Kidney tubule cell (primary cell): ENCODE measurements at regions not wholly inside any gene's neighbourhood (a gene's known extent, or its start where the extent isn't known, plus 50 kb on each side); places are given as distances from the start of the nearest gene placed in this dataset.
A peak's percentile ranks its signal among the peaks of the same experiment; 100 is the strongest.

Source experiments
- DNase-seq: peaks from one replicate; pipeline ENCODE4 v3.0.0-alpha.2; 2018; ENCODE audit warnings: low spot score

DNA sequence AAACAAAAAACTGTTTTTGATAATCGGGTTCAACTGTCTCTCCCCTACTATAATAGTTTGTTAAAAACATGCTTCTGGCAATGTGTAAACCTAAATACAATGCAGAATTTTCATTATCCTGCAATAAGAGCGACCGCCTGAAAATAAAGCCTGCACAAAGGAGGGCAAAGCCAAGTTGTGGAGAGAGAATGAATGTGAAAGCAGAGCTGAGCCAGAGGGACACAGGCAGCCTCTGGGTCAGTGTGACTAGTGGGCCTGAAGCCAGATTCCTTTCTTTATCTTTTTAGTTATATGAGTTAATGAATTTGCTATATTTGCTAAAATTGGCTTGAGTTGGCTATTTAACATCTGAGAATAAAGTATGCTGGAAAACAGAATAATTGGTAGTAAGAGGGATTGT, 615.2 kb downstream of the PLA2G4A start:
- DNase-seq: no peak

DNA sequence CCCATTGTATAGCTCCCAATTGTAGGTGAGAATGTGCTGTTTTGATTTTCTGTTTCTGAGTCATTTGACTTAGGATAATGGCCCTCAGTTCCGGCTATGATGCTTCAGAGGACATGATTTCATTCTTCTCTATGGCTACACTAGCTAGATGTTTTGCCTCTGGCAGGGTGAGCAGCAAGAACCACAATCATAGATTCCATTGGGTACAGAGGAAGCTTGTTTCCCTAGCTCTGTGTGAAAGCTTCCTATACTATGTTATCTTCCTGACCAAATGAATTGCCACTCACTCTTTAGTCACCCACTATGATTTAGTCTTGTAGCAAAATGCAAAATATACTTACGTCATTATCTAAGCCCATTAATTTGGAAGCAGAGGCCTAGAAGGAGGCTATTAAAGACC, 616.3 kb downstream of the PLA2G4A start:
- no peak for DNase-seq

DNA sequence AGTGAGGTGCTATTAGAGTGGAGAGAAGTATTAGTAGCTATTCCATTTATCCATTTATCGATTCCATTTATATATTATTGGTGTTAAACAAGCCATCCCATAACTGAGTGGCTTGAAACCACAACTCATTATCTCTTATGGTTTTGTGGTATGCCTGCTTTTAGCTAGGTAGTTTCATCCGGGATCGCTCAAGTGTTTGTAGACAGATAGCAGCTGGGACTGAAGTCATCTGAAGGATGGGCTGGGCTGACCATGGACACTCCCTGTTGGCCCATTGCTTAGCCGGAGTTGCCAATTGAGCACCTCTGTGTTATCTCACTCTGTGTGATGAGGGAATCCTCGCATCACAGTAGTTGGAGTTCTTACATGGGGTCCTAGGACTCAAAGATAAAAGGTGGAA, 622.5 kb downstream of the PLA2G4A start:
- no peak for DNase-seq

DNA sequence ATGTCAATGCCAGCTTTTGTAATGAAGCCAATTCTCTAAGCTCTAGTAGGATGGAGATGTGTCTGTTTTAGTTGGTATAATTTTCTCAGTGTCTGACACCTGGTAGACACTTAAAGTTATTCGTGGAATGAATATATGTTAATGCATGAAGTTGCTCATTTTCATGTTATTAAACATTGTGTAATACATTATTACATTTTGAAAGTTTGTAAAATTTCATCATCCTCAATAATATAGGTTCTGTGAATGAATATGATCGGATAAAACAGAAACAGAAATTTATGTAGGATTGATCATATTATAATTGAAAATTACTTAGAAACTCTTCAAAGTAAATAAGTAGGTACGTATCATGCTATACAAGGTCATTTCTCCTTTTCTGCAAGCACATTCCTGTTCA, 625.3 kb downstream of the PLA2G4A start:
- DNase-seq: no peak

DNA sequence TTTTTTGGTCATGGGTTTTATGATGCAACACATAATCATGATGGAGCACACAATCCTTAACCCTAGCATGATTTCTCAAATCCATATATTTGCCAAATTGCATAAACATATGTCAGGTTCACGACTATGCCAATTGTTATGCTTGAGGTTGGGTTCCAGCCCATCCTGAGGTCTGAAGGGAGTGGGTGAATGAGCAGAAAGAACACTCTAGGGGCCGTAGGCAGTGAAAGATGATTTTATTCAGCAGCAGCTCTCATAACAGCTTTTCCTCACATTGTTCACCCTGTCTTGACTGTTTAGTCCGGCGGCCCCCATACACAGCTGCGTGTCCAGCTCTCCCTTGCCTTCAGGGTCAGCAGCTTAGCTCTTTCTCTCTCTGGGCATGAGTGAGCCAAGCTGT, 627.7 kb downstream of the PLA2G4A start:
- no peak for DNase-seq

DNA sequence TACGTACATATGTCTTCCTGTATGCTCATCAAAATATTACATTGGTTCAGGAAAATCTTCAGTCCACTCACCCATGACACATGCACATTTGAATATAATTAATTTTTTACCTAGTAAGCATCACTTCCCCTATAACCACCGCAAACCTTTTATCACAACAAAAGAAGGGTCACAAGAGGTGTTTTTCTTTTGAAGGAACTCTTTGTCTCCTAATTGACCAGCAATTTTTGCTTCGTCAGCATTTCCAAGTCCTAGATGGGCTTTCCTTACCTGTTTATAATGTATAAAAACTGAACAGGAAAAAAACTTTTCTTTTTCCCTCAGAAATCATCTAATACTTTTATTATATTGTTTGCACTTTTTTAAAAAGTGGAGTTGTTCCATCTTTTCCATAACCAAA, 631.3 kb downstream of the PLA2G4A start:
- DNase-seq: no peak

DNA sequence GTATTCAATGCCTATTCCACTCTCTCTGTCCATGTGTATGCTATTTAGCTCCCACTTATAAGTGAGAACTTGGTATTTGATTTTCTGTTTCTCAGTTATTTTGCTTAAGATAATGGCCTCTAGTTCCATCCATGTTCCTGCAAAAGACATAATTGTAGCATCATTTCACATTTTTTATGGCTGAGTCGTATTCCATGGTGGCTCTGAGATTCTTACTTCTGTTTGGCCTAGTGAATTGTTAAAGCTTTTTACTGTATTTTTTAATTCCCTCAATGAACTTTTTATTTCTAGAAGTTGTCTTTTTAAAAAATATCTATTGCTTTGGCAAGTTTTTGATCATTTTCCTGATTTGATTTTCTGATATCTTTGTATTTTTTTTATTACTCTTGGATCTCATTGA, 635.6 kb downstream of the PLA2G4A start:
- DNase-seq: no peak

DNA sequence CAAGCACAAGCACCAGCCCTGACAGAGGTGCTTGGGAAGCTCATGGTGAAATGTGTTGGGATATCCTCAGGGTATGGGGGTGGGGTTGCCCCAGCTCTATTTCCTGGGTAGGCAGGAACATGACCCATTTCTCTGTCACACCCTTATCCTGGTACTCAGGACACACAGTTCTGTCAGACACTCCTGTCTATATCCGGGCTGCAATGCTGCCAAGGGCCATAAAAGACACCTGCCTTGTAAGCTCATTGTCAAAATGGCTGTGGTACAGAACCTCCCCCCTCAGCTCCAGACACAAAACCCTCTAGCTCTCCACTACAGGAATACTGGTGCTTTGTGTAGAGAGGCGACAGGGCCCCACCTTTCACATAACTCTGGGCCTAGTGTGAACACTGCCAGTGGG, 636.7 kb downstream of the PLA2G4A start:
- no peak for DNase-seq

DNA sequence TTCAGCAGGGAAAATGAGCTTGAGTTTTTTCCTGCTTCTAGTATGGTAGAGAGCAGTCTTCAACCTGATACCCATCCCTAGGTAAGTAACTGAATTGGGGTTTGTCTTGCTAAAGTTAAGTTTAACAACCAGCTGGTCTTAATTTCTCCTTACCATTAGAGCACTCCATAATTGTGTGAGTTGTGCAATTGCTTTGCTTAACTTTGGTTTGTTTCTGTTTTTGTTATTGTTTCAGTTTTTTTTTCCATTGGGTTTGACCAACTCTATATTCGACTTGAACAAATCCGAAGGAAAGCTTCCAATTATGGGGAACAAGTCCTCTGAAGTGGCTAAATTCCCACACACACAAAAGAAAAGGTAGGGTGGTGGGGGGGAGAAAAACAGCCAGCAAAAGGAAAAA, 641.1 kb downstream of the PLA2G4A start:
- DNase-seq: no peak

DNA sequence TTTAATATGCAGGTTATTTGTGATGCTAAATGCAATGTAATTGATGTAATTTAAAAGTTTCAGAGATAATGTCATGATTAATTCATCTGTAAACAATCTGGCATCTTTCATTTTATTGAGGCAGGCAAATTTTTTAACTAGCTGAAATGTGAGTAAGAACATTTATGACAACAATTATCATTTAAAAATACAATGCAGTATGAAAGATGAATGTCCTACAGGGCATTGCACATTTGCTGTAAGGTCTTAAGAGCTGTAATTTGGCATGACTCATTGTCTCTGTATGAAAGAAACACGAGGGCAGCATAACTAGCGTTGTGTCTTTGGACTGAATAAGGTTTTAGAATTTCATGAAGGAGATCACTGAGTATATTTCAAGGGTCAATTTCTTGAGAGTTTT, 642.8 kb downstream of the PLA2G4A start:
- no peak for DNase-seq

DNA sequence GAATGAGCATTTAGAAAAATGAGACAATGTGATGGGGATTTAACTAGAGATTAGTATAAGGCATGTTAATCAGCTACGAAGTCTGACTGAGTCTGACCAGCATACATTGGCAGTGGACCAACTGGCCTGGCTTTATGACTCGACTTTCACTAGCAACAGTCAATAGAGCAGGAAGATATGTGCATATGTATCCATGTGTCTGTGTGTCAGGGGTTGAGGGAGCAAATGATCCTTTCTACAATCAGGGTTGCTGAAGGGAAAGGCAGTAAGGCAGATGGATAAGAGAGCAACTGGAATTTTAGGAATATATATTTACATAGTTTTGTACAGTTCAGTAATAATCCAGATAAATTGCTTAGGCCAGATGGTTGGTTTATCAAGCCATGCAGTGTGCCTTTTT, 645.6 kb downstream of the PLA2G4A start:
- DNase-seq: peak; percentile 53

DNA sequence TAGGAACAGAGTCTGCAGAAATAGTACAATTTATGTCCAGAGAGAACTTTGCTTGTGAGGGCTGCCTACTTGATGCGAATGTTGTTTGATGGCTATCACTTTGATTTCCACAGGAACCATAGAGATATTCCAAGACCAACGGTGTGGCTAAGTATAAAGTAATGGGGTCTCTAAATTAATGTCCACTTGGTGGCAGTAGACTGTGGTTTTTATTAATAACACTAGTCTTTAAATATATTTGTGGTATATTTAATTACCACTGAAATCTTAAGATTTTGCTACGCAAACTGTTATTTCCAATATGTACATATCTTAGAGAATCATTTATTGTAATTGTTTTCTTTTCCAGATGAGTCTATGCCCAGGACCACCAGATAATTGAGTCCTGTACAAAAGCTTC, 647.9 kb downstream of the PLA2G4A start:
- DNase-seq: no peak

DNA sequence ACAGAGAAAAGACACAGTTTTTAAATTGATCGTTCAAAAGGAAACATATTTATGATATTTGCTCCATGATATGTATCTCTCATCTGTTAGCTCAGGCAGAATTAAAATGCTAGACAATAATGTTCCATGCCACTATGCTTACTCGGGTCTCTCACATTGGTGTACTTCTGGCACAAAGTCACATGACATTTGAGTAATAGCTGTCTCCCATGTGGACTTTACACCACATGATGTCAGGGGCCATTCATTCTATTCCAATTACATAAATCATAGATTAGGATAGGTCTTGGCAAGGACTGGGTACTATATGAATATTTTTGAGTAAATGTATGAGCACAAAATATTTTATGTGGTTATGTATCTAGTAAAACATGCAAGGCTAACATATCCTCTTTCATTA, 648.4 kb downstream of the PLA2G4A start:
- no peak for DNase-seq

DNA sequence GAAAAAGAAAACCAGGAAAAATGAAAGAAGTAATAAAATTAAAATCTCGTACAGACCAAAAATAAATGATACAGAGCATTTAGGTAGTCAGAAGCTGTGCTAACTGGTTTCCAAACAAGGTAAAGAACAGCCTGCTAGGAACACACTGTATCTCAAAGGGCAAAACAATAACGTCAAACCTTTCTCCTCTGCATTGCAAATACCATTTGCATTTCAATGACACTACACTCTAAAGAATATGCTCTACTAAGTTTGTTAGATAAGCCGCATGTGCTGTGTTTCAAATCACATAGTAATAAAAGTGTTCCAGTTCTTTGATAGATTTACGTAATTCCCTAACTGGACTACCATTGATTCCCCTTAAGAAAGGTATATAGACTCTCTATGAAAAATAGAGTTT, 648.8 kb downstream of the PLA2G4A start:
- DNase-seq: no peak

DNA sequence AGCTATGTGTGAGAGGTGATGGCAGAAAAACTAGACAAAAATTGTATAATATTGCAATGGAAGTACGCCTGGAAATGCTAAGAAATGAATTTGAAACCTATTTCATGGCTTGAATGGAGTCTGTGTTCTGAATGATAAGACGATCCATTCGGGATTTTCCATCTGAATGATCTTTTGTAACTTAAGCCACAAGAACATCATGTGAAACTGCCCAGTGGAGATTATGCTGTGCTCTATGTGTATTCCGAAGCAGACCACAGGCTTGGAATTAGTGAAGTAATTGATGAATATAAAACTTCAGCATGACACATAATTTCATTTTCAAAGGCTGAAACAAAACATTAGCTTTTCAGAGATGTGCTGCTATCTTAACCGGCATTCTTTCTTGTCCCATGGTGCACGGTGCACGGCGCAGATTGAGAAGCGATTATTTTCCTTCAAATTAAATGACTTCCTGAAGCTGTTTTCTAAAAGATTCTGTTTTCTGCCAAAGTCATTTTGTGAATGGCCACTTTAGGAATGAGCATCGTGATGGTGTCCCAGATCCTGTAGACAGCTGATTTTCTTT, 652.9 kb downstream of the PLA2G4A start:
- DNase-seq: no peak

DNA sequence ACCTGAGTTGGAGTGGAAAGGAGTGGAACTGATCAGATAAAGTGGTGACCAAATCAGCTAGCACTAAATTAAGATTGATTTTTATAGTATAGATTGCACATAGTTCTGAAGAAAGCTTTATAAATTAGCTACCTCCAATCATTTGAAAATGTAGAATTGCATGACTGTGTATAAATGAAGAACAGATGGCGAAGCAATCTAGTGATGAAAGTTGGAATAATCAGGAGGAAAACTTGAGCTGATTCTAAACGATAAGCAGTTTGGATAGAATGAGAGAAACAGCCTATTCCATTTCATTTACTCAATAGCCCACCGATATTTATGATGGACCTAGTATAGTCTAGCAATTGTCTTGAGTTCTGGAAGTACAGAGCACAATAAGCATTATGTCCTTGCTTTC, 661.5 kb downstream of the PLA2G4A start:
- DNase-seq: no peak

DNA sequence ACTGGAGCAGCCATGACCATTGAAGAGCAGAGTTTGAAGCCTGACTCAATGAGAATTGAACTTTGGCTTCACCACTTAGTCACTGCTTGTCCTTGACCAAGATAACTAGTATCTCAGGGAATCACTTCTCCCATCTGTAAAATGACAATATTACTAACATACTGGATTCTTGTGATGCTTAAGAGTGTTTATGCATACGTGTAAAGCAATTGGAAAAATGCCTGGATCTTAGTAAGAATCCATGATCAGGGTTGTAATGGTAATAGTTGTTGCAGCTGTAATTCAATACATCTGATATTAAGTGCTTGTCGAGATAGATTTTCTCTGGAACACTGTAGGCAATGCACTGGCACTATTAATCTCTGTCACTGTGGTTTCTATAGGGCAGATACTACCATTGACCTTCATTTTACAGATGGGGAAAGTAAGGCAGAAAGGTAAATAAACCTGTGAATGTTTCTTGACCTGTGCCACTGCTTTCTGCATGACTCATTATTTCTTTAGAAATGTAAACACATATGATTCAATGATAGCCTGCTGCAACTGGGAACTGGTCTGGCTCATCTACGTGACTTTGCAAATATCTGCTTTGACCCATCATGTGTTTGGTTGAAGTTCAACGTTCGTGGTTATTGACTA, 662.5 kb downstream of the PLA2G4A start:
- peak; percentile 12 for DNase-seq

DNA sequence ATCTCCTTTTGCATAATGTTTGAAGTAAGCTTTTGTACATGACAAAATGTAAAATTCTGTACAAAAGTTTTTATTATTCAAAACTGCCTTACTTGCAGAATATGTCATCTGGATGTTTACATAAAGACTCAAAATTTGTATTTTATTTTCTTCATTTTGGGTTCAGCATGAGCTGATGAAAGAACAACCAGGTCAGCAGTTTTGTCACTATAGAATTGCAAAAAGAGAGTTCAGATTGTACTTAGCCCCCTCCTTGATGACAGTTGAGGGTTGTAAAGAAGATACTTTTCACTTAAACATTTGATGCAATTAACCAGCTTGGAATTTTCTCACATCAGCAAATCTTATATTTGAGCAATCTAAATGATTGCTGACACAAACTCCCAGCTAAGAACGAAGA, 669.3 kb downstream of the PLA2G4A start:
- DNase-seq: no peak

DNA sequence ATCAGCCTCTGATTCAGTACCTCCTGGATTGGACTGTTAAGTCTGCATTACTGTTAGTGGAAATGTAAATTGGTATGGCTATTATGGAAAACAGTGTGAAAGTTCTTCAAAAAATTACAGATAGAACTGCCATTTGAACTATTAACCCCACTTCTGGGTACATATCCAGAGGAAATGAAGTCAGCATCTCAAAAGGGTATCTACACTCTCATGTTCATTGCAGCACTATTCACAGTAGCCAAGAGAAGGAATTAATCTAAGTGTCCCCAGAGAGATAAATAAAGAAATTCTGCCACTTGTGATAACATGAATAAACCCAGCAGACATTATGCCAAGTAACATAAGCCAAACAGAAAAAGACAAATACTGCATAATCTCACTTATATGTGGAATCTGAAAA, 676.0 kb downstream of the PLA2G4A start:
- no peak for DNase-seq

DNA sequence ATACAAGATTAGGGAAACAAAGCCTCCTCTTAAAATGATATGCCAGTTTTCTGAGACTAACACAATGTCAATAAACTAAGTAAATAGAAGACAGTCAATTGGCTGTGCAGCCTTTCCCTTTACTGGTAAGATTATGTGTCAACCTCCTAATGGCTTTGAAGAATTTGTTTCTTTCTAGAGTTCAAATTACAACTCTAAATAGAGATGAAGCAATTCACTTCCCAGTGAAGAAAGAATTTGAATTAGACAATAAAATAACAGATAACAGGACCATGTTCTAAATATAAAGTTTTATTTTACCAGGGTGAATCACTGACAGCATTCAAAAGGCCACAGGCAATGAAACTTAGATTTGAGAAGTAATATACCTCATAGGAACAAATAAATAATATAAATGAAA, 680.3 kb downstream of the PLA2G4A start:
- DNase-seq: no peak

DNA sequence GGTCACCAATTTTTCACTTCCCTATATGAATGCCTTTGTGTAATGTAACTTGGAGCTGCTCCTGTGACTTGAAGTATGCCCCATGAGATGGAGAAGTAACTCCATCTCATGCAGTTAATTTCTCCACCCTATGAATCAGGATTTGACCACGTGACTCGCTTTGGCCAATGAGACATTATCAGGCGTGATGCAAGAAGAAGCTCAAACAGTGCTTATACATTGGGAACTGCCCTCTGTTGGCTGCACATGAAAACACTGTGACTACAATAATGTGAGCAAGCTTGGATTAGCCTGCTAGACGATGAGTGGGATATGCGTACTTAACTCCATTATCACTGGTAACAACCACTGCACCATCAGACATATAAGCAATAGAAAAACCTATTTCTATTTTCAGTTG, 684.4 kb downstream of the PLA2G4A start:
- peak; percentile 1 for DNase-seq

DNA sequence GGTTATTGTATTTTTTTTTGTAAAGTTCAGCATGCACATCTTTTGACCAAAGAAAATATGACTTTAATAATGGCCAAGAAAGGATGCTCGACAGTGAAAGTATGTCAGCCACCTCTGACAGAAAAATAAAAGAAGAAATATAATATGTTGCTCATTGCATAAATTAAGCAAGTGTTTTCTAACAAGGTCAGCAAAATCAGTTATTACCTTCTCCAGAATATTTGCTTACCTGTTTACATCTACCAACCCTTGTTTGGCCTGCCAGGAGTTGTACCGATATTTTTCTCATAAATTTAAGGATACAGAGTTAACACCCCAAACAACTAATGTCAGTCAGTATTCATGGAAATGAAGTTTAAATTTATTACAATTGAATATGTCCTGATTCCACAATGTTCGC, 685.4 kb downstream of the PLA2G4A start:
- no peak for DNase-seq

DNA sequence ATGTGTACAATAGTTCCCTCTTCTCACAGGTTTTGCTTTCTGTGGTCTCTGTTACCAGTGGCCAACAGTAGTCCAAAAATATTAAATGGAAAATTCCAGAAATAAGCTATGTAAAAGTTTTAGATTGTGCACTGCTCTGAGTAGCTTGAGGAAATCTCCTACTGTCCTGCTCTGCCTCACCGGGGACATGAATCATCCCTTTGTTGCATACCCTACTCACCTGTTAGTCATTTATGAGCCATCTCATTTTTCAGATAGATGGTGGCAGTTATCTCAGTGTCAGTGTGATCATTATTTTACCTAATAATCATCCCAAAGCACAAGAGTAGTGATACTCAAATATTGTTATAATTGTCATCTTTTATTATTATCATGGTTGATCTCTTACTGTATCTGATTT, 688.1 kb downstream of the PLA2G4A start:
- DNase-seq: peak; percentile 53

DNA sequence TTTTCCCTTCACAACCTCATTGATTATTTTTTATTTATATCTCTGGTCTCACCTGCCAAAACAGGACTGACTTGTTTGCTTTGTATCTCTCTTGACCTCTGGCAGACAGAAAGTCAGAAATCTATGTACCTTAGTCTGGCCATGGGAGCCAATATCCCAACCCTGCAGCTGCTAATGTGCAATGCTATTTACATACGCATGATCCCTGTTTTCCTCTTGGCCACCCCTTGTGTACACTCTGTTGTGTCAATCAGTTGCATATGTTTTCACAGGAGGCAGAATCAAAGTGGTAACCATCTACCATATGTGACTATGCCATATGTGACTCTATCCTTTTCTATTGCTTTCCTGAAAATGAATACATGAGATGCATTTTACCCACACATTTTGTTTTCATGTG, 688.8 kb downstream of the PLA2G4A start:
- DNase-seq: no peak

DNA sequence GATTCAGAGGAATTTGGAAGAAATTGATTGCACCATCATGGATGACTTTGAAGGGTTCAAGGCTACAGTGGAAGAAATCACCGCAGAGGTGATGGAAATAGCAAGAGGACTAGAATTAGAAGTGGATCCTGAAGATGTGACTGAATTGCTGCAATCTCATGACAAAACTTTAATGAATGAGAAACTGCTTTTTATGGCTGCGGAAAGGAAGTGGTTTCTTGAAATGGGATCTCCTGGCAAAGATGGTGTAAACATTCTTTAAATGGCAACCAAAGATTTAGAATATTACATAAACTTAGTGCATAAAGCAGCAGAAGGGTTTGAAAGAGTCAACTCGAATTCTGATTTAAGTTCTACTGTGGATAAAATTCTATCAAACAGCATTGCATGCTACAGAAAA, 698.6 kb downstream of the PLA2G4A start:
- DNase-seq: no peak
